NCI-H2196 (cell line): ENCODE measurements at regions not wholly inside any gene's neighbourhood (a gene's known extent, or its start where the extent isn't known, plus 50 kb on each side); places are given as distances from the start of the nearest gene placed in this dataset.
"Not testable (repeated sequence)": the region's sequence is repeated elsewhere in the genome, so short reads cannot be mapped to it uniquely, and the experiment has no call there.

Source experiments
- DNase-seq: peaks from one replicate; lab custom pipeline; 2025; ENCODE audit not compliant: unreplicated experiment; lab: John Stamatoyannopoulos, UW

DNA sequence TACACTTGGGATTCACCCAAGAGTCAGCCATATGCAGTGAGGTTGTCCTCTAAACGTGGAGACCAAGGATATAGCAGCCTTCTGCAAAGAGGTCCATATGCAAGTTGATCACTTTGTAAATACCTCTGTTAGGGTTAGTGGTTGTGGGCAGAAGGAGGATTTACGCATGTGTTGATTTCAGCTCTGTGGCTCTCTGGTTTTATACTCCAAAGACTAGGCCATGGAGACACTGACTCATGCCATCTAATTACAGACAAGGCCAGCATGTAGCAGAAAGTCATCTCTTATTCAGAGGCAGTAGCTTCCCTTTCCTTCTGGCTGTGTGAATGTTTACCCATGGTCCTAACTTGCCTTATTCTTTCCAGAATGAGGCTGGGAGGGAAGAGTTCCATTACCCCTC is 140.9 kb upstream of the GOLGA6L4 start:
- DNase-seq, result not testable (repeated sequence)

DNA sequence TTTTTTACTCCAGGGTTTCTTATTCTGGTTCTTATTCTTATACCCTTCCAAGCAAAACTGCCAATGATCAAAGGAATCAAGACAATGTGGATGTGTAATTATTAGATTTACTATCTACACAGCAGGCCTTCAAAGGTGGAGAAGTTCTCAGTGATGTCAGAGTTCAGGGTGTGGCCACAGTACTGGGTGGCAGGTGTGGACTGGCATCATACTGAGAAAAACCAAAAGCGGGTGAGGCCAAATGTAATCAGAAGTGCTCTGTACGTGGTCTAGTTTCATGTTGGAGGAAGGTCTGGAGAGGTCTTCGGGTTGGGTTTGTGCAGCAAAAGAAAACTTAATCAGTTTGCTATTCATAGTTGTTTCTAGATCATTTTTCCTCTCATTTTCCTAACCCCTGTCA is 138.5 kb upstream of the GOLGA6L4 start:
- DNase-seq, result not testable (repeated sequence)

DNA sequence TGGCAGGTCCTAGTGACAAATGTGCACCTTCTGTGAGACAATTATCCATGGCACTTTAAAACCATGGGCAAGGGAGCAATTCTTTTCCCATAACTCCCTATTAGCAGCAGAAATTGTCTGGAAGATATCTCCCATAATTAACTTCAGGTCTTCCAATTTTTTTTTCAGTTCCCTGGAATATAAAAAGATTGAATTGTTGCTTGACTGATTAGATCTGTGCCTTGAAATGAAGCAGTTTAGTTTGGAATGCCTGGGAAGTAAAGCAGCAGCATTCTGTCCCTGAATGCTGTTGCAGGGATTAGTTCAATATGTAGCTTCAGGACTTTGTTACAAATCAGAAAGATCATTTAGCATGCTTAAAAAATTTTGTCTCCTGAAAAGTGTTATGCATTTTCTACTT is 137.0 kb upstream of the GOLGA6L4 start:
- no peak for DNase-seq

DNA sequence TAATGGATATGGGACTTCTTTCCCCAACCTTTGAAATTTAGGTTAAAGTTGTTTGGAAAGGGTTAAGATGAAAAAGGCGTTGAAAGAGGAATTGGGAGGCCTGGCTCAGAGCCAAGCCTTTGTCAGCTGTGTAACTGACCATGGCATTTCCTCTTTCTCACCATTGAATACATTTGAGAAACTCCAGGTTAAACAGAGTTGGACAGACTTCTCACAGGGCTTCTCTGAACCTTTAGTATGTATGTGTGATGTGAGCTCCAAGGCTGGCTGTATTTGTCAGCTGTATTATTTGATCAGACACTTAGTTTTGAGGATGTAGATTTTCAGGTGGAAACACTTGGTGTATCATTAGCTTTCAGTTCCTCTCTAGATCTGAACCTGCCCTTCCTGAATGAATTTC is 136.4 kb upstream of the GOLGA6L4 start:
- DNase-seq, result no peak

DNA sequence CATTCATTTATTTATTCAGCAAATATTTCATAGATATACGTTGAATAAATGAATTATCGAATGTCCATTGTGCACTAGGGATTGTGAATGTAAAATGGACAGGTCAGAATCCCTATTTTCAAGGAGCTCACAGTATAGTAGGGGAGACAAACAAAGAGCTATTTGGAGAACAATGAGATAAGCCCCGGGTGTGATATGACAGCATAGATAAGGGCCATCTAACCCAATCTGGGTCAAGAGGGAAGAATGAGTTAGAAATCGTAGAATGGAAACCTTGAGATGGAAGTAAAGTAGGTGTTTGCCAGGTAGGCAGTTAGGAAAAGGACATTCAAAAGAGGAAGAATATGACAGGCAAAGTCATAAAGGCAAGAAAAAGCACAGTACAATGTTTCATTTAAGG is 132.2 kb upstream of the GOLGA6L4 start:
- no peak for DNase-seq

DNA sequence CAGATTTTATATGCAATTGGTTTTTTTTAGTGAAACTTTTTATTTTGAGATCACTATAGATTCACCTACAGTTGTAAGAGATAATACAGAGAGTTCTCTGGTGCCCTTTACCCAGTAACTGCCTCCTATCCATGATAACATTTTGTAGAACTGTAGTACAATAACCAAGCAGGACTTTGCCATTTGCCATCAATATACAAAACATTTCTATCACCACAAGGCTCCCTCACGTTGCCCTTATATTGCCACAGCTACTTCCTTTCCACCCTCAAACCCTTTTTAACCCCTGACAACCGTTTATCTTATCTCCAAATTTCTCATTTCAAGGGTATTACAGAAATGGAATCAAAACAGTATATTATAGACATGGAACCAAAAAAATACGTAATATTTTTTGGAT is 130.7 kb upstream of the GOLGA6L4 start:
- DNase-seq, result no peak

DNA sequence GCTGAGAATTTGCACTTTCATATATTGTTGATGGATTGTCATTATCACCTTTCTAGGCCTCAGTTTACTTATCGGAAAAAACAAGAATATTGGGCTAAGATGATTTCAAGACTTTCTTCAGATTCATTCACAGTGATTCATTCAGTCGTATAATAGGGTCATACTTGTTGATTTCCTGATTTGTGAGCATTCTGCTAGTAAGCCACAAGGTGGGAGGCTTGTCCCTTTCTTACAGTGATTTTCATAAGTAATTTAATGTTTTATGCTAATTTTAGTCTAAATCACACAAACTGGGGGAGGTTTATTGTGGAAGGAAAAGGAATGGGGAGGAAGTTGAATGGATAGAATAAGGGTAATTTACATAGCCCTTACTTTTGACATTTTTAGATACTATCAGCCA is 126.8 kb upstream of the GOLGA6L4 start:
- no peak for DNase-seq

DNA sequence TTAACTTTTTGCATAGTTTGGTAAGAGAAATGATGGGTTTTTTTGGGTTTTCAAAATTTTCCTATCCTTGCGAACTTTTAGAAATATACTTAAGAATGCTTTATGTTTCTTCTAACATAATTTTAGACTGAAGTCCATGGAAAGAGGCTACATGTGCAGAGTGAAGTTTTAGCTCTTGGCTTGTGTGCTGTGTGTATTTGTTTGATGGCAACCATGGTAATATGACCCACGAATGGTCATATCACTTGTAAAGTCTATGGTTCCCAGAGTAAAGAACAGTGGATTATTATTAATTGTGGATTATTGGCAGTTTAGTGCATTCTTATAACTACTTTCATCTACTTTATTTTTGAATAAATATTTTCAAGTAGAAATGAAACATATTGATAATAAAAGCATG is 124.0 kb upstream of the GOLGA6L4 start:
- DNase-seq, result no peak

DNA sequence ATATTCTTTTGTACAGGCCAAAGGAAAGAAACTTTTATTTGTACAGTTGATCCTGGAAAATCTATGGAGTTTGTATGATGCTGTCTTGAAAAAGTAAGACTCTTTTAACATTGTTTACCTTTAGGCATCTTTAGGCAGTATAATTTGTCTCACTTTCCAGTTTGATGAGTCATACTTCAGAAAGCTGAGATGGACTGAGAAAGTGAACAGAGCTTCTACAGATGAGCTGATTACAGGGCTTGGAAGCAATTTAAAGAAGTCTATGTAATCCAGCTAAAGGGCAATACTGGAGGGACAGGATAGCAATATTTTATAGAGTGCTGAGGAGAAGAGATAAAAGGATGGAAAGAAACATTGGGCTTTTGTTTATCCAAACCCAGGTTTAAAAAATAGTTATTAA is 123.5 kb upstream of the GOLGA6L4 start:
- DNase-seq, result no peak

DNA sequence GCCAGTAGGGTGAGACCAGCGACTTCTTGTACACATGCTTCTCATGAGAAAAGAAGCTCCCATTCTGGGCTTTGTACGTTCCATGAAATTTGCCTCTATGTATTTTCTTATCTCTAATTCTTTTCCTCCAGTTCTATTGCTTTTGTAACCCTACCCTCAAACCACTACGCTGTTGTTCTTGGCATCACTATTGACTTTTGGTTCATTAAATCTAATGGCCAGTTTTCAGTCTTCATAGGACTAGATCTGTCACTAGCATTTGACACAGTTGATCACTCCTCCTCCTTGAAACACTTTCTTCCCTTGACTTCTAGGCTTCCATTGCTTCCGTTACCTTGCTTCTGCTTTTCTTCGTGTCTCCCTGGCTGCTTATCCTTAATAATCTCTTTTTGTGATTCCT is 121.7 kb upstream of the GOLGA6L4 start:
- DNase-seq, result no peak

DNA sequence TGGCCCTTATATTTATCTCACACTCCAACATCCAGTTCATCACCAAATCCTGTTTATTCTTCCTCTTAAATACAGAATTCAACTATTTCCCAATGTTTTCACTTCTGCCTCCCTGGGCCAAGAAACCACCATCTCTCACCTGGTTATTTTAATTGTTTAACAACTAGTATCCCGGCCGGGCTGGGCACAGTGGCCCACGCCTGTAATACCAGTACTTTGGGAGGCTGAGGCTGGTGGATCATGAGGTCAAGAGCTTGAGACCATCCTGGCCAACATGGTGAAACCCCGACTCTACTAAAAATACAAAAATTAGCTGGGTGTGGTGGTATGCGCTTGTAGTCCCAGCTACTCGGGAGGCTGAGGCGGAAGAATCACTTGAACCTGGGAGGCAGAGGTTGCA is 120.9 kb upstream of the GOLGA6L4 start:
- DNase-seq, result not testable (repeated sequence)

DNA sequence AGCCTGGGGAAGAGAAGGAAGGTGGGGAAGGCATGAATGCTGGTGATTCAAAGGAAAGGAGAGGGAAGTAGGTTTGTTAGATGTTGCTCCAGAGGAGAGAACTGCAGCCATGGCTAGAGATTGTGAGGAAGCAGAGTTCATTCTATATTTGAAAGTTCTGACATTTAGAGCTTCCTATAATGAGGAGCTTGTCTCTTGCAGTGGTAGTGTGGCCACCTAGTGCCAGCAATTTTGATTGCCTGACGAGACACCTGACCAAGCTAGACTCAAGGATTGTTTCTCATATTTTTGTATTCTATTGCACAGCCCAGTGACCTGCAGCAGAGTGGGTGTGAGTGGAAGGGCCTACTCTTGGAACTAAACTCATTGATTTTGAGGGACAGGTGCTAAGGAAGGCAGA is 116.2 kb upstream of the GOLGA6L4 start:
- DNase-seq, result not testable (repeated sequence)

DNA sequence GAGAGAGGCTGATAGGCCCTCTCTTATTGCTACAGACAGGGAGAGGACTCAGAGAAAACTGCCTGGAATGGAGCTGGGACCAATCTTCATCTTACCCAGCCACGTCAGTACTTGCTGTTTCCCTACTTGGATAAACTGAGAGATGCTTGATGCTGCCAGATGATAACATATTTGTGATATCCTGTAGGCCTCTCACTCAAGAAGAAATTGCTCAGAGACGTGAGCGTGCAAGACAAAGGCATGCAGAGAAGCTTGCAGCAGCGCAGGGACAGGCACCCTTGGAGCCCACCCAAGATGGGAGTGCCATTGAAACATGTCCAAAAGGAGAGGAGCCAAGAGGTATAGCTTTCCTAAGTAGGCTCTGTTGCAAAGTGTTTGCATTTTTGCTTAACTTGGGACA is 114.7 kb upstream of the GOLGA6L4 start:
- DNase-seq, result not testable (repeated sequence)

DNA sequence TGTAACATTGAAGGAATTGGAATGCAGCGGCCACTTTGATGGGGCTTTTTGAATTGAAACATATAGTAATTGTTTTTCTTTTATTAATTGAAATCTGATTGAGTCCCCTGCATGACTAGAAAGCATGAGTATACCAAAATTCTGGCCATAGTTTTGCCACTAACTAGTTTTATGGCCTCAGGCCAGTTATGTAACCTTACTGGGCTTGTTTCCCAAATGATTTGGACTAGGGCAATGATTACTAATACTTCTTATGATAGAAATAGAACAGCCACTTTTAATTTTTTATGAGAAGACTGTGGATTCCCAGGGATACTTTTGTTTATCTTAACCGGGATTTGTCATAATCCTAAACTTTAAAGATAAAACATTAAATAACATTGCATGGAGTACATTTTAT is 106.9 kb upstream of the GOLGA6L4 start:
- not testable (repeated sequence) for DNase-seq

DNA sequence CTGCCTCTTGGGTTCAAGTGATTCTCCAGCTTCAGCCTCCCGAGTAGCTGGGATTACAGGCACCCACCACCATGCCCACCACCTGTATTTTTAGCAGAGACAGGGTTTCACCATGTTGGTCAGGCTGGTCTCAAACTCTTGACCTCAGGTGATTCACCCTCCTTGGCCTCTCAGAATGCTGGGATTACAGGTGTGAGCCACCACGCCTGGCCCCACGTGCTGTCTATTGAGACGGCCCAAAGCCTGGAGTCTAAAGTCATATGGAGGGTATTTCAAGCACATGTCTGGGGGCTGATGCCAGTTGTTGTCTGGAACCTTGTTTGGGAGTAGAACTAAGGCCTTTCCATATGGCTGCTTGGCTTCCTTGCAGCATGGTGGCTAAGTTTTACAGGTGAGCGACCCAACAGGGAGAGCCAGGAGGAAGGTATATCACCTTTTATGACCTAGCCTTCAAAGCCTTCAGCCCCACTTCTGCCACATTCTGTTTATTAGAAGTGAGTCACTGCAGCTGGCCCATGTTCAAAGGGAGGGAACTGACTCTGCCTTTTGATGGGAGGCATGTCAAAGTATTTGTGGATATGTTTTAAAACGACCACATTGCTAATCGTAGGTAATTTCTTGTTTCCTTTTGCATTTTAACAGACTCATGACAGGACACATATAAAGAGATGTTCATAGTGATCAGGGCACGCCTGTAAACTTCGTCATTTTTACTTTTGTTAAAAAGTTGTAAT is 105.3 kb upstream of the GOLGA6L4 start:
- DNase-seq, result not testable (repeated sequence)

DNA sequence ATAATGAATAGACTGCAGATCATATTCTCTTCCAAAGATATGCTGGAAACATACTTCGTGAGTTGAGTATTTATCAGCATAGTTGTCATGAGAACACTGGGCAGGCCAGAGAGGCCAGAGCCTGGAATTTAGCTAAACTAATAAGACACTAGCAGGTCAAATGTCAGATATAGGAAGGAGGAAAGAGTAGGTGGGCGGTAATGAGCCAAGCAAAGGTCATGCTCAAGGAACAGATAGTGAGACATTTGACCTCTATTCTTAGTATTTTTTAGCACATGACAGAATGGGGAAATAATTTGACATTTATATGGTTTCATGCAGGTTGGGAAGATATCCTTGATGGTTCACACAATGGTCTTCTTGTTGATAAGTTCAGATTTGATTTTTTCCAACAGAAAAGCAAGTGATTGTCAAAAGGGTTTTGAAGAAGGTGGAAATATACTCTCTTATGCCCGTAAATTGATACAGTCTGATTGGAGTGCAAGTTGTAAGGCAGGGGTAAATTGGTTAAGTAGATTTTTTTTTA is 99.6 kb upstream of the GOLGA6L4 start:
- DNase-seq, result not testable (repeated sequence)

DNA sequence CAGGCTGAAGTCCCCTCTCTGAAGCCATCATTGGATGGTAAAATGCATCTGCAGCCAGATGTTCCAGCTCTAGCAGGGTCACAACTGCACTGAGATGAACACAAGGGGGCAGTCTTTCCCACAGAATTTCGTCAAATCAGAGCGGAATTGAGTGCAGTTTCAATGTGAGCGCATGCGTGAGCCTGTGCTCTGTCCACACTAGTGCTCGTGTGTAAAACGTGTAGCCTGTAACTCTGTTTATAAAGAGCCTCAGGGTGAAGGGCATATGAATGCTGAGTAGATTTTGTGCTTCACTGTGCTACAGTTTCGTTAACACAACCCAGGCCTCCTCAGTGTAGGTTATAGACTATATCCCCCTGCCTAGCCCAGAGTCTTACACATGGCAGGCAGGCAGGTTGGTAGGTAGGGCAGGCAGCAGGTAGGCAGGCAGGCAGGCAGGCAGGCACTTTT is 92.7 kb upstream of the GOLGA6L4 start:
- peak; percentile 9 for DNase-seq

DNA sequence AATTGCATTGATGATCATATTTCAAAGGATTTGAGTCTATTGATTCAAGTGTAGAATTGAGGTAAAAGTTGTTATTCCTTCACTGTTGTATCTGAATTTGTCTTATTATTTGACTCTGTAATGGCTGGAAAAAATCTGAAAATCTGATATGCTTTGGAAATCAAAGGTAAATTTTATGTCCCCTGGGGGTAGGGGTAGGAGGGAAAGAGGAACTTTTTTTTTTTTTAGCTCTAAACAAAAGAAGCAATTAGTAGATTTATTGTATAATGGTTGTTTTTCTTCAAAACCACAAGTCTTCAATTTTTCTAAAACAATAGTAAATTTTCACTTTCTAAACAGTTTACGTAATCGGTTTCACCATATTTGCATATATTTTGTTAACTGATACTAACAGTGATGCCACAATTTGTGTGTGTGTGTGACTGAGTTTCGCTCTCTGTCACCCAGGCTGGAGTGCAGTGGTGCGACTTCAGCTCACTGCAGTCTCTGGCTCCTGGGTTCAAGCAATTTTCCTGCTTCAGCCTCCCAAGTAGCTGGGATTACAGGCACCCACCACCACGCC is 91.7 kb upstream of the GOLGA6L4 start:
- DNase-seq, result no peak

DNA sequence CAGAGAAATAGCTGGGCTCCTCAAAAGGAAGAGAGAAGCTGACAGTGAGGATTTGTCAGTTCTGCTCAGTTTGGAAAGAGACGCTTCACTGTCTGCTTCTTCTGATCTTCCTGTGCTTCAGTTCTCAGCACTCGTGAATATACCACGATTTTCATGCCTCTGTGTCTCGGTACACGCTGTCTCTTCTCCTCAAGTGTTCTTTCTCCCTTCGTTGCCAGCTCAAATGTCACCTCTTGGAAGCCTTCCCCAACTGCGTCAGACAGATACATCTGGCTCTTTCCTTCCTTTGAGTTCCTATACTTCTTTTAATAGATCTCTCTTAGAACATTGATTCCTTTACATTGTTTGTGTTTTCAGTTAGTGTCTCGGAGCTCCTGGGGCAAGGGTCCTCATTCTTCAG is 90.6 kb upstream of the GOLGA6L4 start:
- DNase-seq, result not testable (repeated sequence)

DNA sequence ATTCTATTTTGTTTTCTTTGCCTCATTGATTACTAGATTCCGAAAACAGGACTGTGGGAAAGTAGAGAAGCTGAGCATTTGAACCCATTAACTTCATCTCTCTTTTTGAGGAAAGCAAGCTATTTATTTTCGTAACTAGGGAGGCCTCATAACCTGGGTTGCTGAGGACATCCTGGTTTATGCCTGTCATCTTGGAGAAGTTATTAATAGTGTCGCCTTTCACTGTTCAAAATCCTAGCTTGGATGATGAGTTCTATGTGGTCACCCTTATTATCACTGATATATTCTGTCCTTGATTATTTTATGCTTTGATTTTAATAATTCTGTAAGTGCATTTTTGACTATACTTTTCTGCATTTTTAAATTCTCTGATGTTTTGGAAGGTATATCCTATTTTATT is 89.3 kb upstream of the GOLGA6L4 start:
- not testable (repeated sequence) for DNase-seq

DNA sequence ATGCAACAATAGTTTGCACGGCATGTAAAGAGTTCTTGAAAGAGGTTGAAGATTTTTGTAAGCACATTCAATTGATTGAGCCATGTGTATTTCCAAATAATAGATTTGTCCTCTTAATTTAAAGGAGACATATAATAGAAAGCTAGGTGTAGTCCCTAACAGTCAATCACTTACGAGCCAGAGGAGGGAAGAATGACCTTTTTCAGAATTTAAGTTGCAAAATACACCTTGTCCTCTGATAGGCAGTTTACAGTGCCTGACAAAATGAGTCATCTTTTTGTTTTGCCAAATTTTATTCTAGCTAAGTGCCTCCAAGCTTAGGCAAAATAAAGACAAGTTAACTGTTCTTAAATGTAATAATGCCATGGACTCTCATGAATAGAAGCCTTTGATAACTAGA is 88.3 kb upstream of the GOLGA6L4 start:
- DNase-seq, result not testable (repeated sequence)

DNA sequence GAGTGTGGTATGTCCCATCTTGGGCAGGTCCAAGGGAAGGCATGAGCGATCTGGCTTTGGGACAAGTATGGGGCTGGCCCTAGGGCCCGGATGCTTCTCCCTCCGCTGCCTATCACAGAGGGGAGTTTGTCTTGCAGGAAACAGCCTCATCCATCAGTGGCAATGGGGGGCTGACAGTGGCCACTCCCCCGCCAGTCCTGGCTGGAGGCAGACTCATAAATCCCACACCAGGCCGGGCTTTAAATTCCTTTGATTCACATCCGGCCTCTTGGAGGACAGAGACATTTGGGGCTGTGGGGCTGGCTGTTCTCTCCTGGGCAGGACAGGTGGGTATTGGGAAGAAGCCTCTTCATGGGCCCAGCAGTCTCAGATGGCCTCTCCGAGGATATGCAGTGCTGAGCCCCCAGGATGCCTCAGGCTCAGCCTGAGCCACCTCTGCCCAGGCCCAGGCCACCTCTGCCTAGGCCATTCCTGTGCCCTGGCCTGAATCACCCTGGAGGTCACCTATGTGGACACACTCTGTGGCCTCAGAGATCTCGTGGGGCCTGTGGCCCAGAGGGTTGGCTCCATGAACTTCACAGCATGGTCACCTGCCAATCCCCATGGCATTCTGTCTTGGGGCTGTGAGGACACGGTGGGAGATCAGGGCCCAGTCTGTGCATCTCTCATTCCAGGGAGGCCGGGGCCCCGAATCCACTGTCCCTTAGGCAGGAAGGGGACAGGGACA is 84.2 kb upstream of the GOLGA6L4 start:
- no peak for DNase-seq
